H1 (cell line): ENCODE measurements at regions not wholly inside any gene's neighbourhood (a gene's known extent, or its start where the extent isn't known, plus 50 kb on each side); places are given as distances from the start of the nearest gene placed in this dataset.

ENCODE experiments used
- CTCF ChIA-PET: fragments of 300-600 bp; sonication (Branson Sonifier 250); formaldehyde crosslinking; loops from one replicate; lab custom pipeline; 2021; ENCODE audit not compliant: partially characterized antibody; lab: Charles Lee
- POLR2A ChIA-PET: fragments of 300-600 bp; sonication (Branson Sonifier 250); formaldehyde crosslinking; loops from one replicate; lab custom pipeline; 2021; ENCODE audit warnings: inconsistent platforms; ENCODE audit not compliant: partially characterized antibody; lab: Charles Lee
- DNase-seq, 2 experiments: peaks; one replicate each; pipeline versions ENCODE4 v3.0.0 to v3.0.0-alpha.2; 2010 to 2022; ENCODE audit warnings: low spot score in 2 of 2, low read depth in 1 of 2, mixed read lengths in 1 of 2
- FAIRE-seq: peaks from 2 replicates; lab custom pipeline; 2011; peaks lifted over from hg19 to GRCh38; lab: Jason Lieb, UNC
- H2AFZ ChIP-seq: 2 replicates; pipeline ENCODE4 v1.8.1; 2012; ENCODE audit warnings: low read length, inconsistent platforms
- H2AK5ac ChIP-seq: 2 replicates; pipeline ENCODE4 v1.6.1; 2013; ENCODE audit warnings: low read depth, low read length
- H2BK120ac ChIP-seq: replicated peaks from 2 replicates; pipeline ENCODE3; 2013; ENCODE audit warnings: low read depth, low read length, inconsistent platforms
- H2BK12ac ChIP-seq: 2 replicates; pipeline ENCODE4 v1.6.1; 2013; ENCODE audit warnings: low read depth, low read length
- H2BK15ac ChIP-seq: 2 replicates; pipeline ENCODE4 v1.6.1; 2013; ENCODE audit warnings: low read length
- H2BK20ac ChIP-seq: 2 replicates; pipeline ENCODE4 v1.6.1; 2013; ENCODE audit warnings: low read length
- H2BK5ac ChIP-seq: 2 replicates; pipeline ENCODE4 v1.6.1; 2013; ENCODE audit warnings: low read depth, low read length
- H3K14ac ChIP-seq: 2 replicates; pipeline ENCODE4 v1.6.1; 2013; ENCODE audit warnings: inconsistent platforms; ENCODE audit not compliant: insufficient read length
- H3K18ac ChIP-seq: 2 replicates; pipeline ENCODE4 v1.6.1; 2013; ENCODE audit warnings: low read length; ENCODE audit errors: extremely low read depth
- H3K23ac ChIP-seq: 2 replicates; pipeline ENCODE4 v1.6.1; 2013; ENCODE audit warnings: inconsistent platforms; ENCODE audit not compliant: insufficient read length
- H3K23me2 ChIP-seq: 2 replicates; pipeline ENCODE4 v1.6.1; 2013; ENCODE audit warnings: low read depth, low read length
- H3K27ac ChIP-seq: 2 replicates; pipeline ENCODE4 v1.6.1; 2011; ENCODE audit warnings: low read depth, low read length, inconsistent platforms
- H3K27me3 ChIP-seq, 4 experiments: replicated peaks in 1 of 4; 1 replicate in 1 of 4; 2 replicates in 3 of 4; pipeline versions ENCODE4 v1.6.1 to v1.8.1; 2011 to 2013; ENCODE audit warnings: low read length in 3 of 4, mild to moderate bottlenecking in 3 of 4, inconsistent platforms in 2 of 4, mixed read lengths in 2 of 4, moderate library complexity in 1 of 4; ENCODE audit not compliant: control insufficient read depth in 3 of 4, insufficient read depth in 3 of 4; ENCODE audit errors: extremely low read depth in 1 of 4
- H3K36me3 ChIP-seq, 4 experiments: 2 replicates each; pipeline versions ENCODE4 v1.6.1 to v1.8.1; 2011 to 2013; ENCODE audit warnings: mild to moderate bottlenecking in 4 of 4, low read length in 3 of 4, moderate library complexity in 2 of 4, control low read depth in 1 of 4, inconsistent platforms in 1 of 4; ENCODE audit not compliant: insufficient read depth in 4 of 4, control insufficient read depth in 2 of 4
- H3K4ac ChIP-seq: replicated peaks from 2 replicates; pipeline ENCODE3; 2013; ENCODE audit warnings: low read length, low read depth, mixed read lengths, inconsistent platforms; ENCODE audit not compliant: insufficient read length
- H3K4me1 ChIP-seq, 4 experiments: replicated peaks in 1 of 4; 1 replicate in 1 of 4; 2 replicates in 3 of 4; pipeline versions ENCODE4 v1.6.1 to v1.8.1; 2011 to 2013; ENCODE audit warnings: low read length in 3 of 4, inconsistent platforms in 2 of 4, mixed read lengths in 1 of 4; ENCODE audit not compliant: insufficient read depth in 4 of 4, control insufficient read depth in 3 of 4
- H3K4me2 ChIP-seq, 2 experiments: 2 replicates each; pipeline versions ENCODE4 v1.6.1 to v1.8.1; 2011 to 2013; ENCODE audit warnings: low read depth in 2 of 2, low read length in 2 of 2, control low read depth in 1 of 2, inconsistent platforms in 1 of 2, mild to moderate bottlenecking in 1 of 2; ENCODE audit not compliant: insufficient read depth in 1 of 2
- H3K4me3 ChIP-seq, 4 experiments: fragments of 200-600, 300-600 bp in 1 of 4; sonication (generic), shearing (Covaris generic), sonication (Bioruptor Twin) in 1 of 4; 2 replicates each; pipeline versions ENCODE4 v1.5.1 to v1.8.1; 2011 to 2016; ENCODE audit warnings: low read length in 4 of 4, low read depth in 3 of 4, control low read depth in 2 of 4, inconsistent platforms in 2 of 4, mild to moderate bottlenecking in 2 of 4, mixed read lengths in 1 of 4, moderate library complexity in 1 of 4; ENCODE audit not compliant: insufficient read depth in 2 of 4; ENCODE audit errors: extremely low read depth in 1 of 4
- H3K56ac ChIP-seq: replicated peaks from 2 replicates; pipeline ENCODE3; 2013; ENCODE audit warnings: low read depth, mild to moderate bottlenecking, mixed read lengths, low read length, inconsistent platforms; ENCODE audit not compliant: insufficient read length
- H3K79me1 ChIP-seq: 2 replicates; pipeline ENCODE4 v1.6.1; 2013; ENCODE audit warnings: low read depth, low read length, control low read depth
- H3K79me2 ChIP-seq, 2 experiments: 2 replicates each; pipeline versions ENCODE4 v1.6.1 to v1.8.1; 2012 to 2013; ENCODE audit warnings: low read length in 2 of 2, mild to moderate bottlenecking in 2 of 2, inconsistent platforms in 1 of 2; ENCODE audit not compliant: insufficient read depth in 2 of 2, control insufficient read depth in 1 of 2
- H3K9ac ChIP-seq, 4 experiments: replicated peaks in 1 of 4; 1 replicate in 1 of 4; 2 replicates in 3 of 4; pipeline versions ENCODE4 v1.6.1 to v1.8.1; 2011 to 2013; ENCODE audit warnings: low read depth in 3 of 4, low read length in 3 of 4, control low read depth in 2 of 4, mild to moderate bottlenecking in 2 of 4, moderate library complexity in 2 of 4, inconsistent platforms in 1 of 4; ENCODE audit errors: extremely low read depth in 1 of 4
- H3K9me3 ChIP-seq, 2 experiments: 2 replicates each; pipeline versions ENCODE4 v1.6.1 to v1.8.1; 2012 to 2013; ENCODE audit warnings: mild to moderate bottlenecking in 2 of 2, moderate library complexity in 2 of 2, control low read depth in 1 of 2, inconsistent platforms in 1 of 2, low read depth in 1 of 2, low read length in 1 of 2, mixed read lengths in 1 of 2; ENCODE audit not compliant: insufficient read depth in 2 of 2
- H4K20me1 ChIP-seq, 2 experiments: replicated peaks in 1 of 2; 2 replicates each; pipeline versions ENCODE3 to v1.8.1; 2011 to 2013; ENCODE audit warnings: inconsistent platforms in 2 of 2, low read length in 2 of 2, mild to moderate bottlenecking in 1 of 2; ENCODE audit not compliant: insufficient read depth in 2 of 2, control insufficient read depth in 1 of 2
- H4K5ac ChIP-seq: 2 replicates; pipeline ENCODE4 v1.6.1; 2013; ENCODE audit warnings: low read length, low read depth, mixed read lengths, inconsistent platforms; ENCODE audit not compliant: insufficient read length
- H4K8ac ChIP-seq: 2 replicates; pipeline ENCODE4 v1.8.0; 2013; ENCODE audit warnings: mild to moderate bottlenecking, moderate library complexity, low read length, inconsistent platforms; ENCODE audit not compliant: insufficient read depth; ENCODE audit errors: extremely low read depth
- H4K91ac ChIP-seq: replicated peaks from 2 replicates; pipeline ENCODE3; 2013; ENCODE audit warnings: low read length, mixed read lengths, inconsistent platforms; ENCODE audit not compliant: insufficient read length
- ATF3 ChIP-seq: IDR thresholded peaks from 2 replicates; pipeline ENCODE4 v1.6.1; 2011; ENCODE audit warnings: low read depth, mild to moderate bottlenecking, low read length; ENCODE audit not compliant: insufficient read depth
- SP2 ChIP-seq: IDR thresholded peaks from 2 replicates; pipeline ENCODE4 v1.6.1; 2012; ENCODE audit warnings: mild to moderate bottlenecking, low read length, inconsistent platforms
- WGBS, 2 experiments: shearing (Covaris generic) in 1 of 2; methylation state at CpG; one replicate each; pipeline versions ENCODE4 v1.1.6 to v1.1.7; 2013 to 2015; ENCODE audit warnings: low lambda C conversion rate in 2 of 2, mixed read lengths in 2 of 2, inconsistent platforms in 1 of 2, low coverage in 1 of 2, missing lambda C conversion rate in 1 of 2; ENCODE audit not compliant: insufficient replicate concordance in 2 of 2, insufficient coverage in 1 of 2, insufficient read length in 1 of 2; ENCODE audit errors: extremely low coverage in 1 of 2, missing lambda C conversion rate in 1 of 2; 5-methylcytosine and 5-hydroxymethylcytosine counted together

GRCh38 chr11:98659431-98659830, 361.3 kb upstream of the CNTN5 start:
- H2AK5ac ChIP-seq: no peak overlapping the region
- FAIRE-seq: no peak
- no peak for DNase-seq
- H3K9ac ChIP-seq: no peak overlapping the region
- H3K4ac ChIP-seq: no peak overlapping the region
- no peak overlapping the region for H2AFZ ChIP-seq
- H2BK20ac ChIP-seq: no peak overlapping the region
- H3K23ac ChIP-seq: no peak overlapping the region
- no peaks in the 10 kb centered on the region for H3K79me1 ChIP-seq
- WGBS, 2 experiments: 91% methylated on average over 4 of the region's 4 CpGs; no CpG with 5 or more reads in 1 of the 2 experiments
- H3K79me2 ChIP-seq: no peaks in the 10 kb centered on the region
- H3K4me1 ChIP-seq: no peaks in the 10 kb centered on the region
- no peak overlapping the region for H2BK120ac ChIP-seq
- H4K91ac ChIP-seq: no peak overlapping the region
- H3K9me3 ChIP-seq: no peaks in the 10 kb centered on the region
- H4K5ac ChIP-seq: no peak overlapping the region
- no peak overlapping the region for H4K8ac ChIP-seq
- no peak overlapping the region for H3K14ac ChIP-seq
- H3K4me2 ChIP-seq: no peak overlapping the region
- CTCF ChIA-PET: no interaction called here
- H3K36me3 ChIP-seq: no peaks in the 10 kb centered on the region
- no peak overlapping the region for H2BK12ac ChIP-seq
- TF ChIP-seq ATF3: no peak
- TF ChIP-seq SP2: no peak
- TF ChIP-seq, all 59 proteins: peak for 0
- Histone ChIP-seq H3K4me3 (no peak overlapping the region), H3K27me3 (no peaks in the 10 kb centered on the region), H2BK5ac (no peak overlapping the region), H3K18ac (no peak overlapping the region), H3K23me2 (no peaks in the 10 kb centered on the region), H4K20me1 (no peaks in the 10 kb centered on the region), H3K56ac (no peak overlapping the region), H3K27ac (no peak overlapping the region), H2BK15ac (no peak overlapping the region)
- POLR2A ChIA-PET: no interaction called here
